ENCODE measurements at regions not wholly inside any gene's neighbourhood (a gene's known extent, or its start where the extent isn't known, plus 50 kb on each side); places are given as distances from the start of the nearest gene placed in this dataset.

DNA sequence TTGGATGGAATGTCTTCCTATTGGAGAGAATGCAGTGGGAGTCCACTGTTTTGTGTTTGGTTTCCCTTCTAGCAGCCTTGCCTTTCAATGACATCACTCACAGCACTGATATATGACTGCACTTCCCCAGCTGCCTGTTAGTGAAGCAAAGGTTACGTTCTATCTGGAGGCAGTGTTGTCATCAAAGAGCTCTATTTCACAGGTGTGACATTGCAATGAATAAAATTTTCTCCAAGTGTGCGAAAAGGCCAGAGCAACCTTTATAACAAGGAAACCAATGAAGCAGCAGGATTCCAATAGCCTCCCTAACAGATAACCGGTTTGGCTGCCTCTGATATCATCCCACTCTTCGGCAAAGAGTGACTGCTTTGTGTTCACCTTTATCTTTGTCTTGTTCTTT, 523.5 kb upstream of the ZNF608 start:
- Mint-ChIP-seq H3K4me3 (ENCODE audit: unreplicated experiment) (no peak overlapping the region), H3K36me3 (ENCODE audit: insufficient read depth, unreplicated experiment) (no peaks in the 10 kb centered on the region), H3K9me3 (ENCODE audit: unreplicated experiment) (peaks cover 11% of the 10 kb centered on the region), H3K27me3 (ENCODE audit: insufficient read depth, unreplicated experiment) (no peaks in the 10 kb centered on the region), H3K27ac (ENCODE audit: unreplicated experiment) (peak overlapping the region; percentile 25), H3K4me1 (ENCODE audit: low read depth, unreplicated experiment) (peaks cover 5% of the 10 kb centered on the region)
- ChIA-PET CTCF (no interaction called here), POLR2A (interaction anchor here (0.6 kb wide), 1 partner anchor 776 kb away, joined by 8 read pairs; no protein-coding TSS in a partner anchor)
- DNase-seq = peak in 1 of 2 experiments; percentile 21
- no TSS peak for BruUV-seq (replicated peaks)
- no peak overlapping the region for H3K4me3 ChIP-seq (ENCODE audit: low read depth, low read length)
- H3K36me3 ChIP-seq (ENCODE audit: control insufficient read depth, insufficient read depth, low read length) = no peaks in the 10 kb centered on the region
- H3K4me1 ChIP-seq = peaks cover 7% of the 10 kb centered on the region
- TF ChIP-seq, protein P1, sequence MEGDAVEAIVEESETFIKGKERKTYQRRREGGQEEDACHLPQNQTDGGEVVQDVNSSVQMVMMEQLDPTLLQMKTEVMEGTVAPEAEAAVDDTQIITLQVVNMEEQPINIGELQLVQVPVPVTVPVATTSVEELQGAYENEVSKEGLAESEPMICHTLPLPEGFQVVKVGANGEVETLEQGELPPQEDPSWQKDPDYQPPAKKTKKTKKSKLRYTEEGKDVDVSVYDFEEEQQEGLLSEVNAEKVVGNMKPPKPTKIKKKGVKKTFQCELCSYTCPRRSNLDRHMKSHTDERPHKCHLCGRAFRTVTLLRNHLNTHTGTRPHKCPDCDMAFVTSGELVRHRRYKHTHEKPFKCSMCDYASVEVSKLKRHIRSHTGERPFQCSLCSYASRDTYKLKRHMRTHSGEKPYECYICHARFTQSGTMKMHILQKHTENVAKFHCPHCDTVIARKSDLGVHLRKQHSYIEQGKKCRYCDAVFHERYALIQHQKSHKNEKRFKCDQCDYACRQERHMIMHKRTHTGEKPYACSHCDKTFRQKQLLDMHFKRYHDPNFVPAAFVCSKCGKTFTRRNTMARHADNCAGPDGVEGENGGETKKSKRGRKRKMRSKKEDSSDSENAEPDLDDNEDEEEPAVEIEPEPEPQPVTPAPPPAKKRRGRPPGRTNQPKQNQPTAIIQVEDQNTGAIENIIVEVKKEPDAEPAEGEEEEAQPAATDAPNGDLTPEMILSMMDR (IDR thresholded peaks at IDR 0.05; ENCODE audit: insufficient read depth in 1 of 2, low read depth in 1 of 2, low read length in 1 of 2, severe bottlenecking in 1 of 2, unreplicated experiment in 1 of 2) = no peak
- intact Hi-C loops (cut with micrococcal nuclease; ENCODE audit: unreplicated experiment) = no loop called here
- H3K9me3 ChIP-seq = no peaks in the 10 kb centered on the region
- no peaks in the 10 kb centered on the region for H3K27me3 ChIP-seq (replicated peaks; ENCODE audit: control insufficient read depth, insufficient read depth, low read length)

DNA sequence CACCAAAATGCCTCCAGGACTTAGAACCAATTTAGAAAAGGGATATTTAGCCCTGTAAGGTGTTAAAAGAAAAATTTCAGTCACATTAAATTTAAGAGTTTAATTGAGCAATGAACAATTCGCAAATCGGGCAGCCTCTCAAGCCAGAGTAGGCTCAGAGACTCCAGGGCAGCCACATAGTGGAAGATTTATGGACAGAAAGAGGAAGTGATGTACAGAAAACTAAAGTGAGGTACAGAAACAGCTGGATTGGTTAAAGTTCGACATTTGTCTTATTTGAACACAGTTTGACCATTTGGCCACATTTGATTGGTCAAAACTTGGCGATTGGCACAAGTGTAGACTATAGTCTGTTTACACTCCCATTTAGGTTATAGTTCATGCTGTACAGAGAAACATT, 525.9 kb upstream of the ZNF608 start:
- intact Hi-C loops (cut with micrococcal nuclease; ENCODE audit: unreplicated experiment) = no loop called here
- DNase-seq = no peak
- H3K4me3 ChIP-seq (ENCODE audit: low read depth, low read length) = no peak overlapping the region
- H3K4me3 Mint-ChIP-seq (ENCODE audit: unreplicated experiment) = no peak overlapping the region
- H3K27ac Mint-ChIP-seq (ENCODE audit: unreplicated experiment) = no peak overlapping the region
- H3K36me3 Mint-ChIP-seq (ENCODE audit: insufficient read depth, unreplicated experiment) = no peaks in the 10 kb centered on the region
- H3K27me3 ChIP-seq (replicated peaks; ENCODE audit: control insufficient read depth, insufficient read depth, low read length) = no peaks in the 10 kb centered on the region
- peaks cover 12% of the 10 kb centered on the region for H3K4me1 Mint-ChIP-seq (ENCODE audit: low read depth, unreplicated experiment)
- H3K9me3 Mint-ChIP-seq (ENCODE audit: unreplicated experiment) = peaks cover 4% of the 10 kb centered on the region
- H3K4me1 ChIP-seq = peaks cover 11% of the 10 kb centered on the region
- CTCF ChIA-PET = no interaction called here
- no peaks in the 10 kb centered on the region for H3K27me3 Mint-ChIP-seq (ENCODE audit: insufficient read depth, unreplicated experiment)
- no peaks in the 10 kb centered on the region for H3K36me3 ChIP-seq (ENCODE audit: control insufficient read depth, insufficient read depth, low read length)
- no TSS peak for BruUV-seq (replicated peaks)
- TF ChIP-seq, protein P1 (IDR thresholded peaks at IDR 0.05; ENCODE audit: insufficient read depth in 1 of 2, low read depth in 1 of 2, low read length in 1 of 2, severe bottlenecking in 1 of 2, unreplicated experiment in 1 of 2) = no peak
- no peaks in the 10 kb centered on the region for H3K9me3 ChIP-seq
- POLR2A ChIA-PET = no interaction called here

DNA sequence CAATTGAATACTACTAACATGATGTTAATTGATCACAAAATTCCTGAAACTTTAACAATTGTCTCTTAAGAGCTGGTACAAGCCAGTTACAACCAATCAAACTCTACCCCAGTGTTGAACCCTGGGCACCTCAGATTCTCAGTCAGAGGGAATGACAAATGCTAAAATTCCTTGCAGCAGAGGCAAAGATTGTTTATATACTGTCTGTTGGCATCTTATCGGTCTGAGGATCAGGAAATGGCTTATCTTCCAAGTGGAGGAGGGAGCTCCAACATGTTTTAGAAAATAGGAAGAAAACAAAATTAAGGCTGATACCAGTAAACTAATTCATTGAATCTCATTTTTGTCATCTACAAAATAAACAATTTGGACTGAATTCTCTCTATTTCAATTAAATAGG, 527.8 kb upstream of the ZNF608 start:
- no peaks in the 10 kb centered on the region for H3K36me3 ChIP-seq (ENCODE audit: control insufficient read depth, insufficient read depth, low read length)
- Mint-ChIP-seq H3K4me3 (ENCODE audit: unreplicated experiment) (no peak overlapping the region), H3K36me3 (ENCODE audit: insufficient read depth, unreplicated experiment) (no peaks in the 10 kb centered on the region), H3K4me1 (ENCODE audit: low read depth, unreplicated experiment) (peaks cover 18% of the 10 kb centered on the region), H3K9me3 (ENCODE audit: unreplicated experiment) (peaks cover 10% of the 10 kb centered on the region), H3K27me3 (ENCODE audit: insufficient read depth, unreplicated experiment) (no peaks in the 10 kb centered on the region), H3K27ac (ENCODE audit: unreplicated experiment) (no peak overlapping the region)
- no peak overlapping the region for H3K4me3 ChIP-seq (ENCODE audit: low read depth, low read length)
- TF ChIP-seq, protein P1 (IDR thresholded peaks at IDR 0.05; ENCODE audit: insufficient read depth in 1 of 2, low read depth in 1 of 2, low read length in 1 of 2, severe bottlenecking in 1 of 2, unreplicated experiment in 1 of 2) = no peak
- BruUV-seq (replicated peaks) = no TSS peak
- no peak for DNase-seq
- CTCF ChIA-PET = no interaction called here
- intact Hi-C loops (cut with micrococcal nuclease; ENCODE audit: unreplicated experiment) = no loop called here
- POLR2A ChIA-PET = no interaction called here
- H3K27me3 ChIP-seq (replicated peaks; ENCODE audit: control insufficient read depth, insufficient read depth, low read length) = no peaks in the 10 kb centered on the region
- H3K4me1 ChIP-seq = peaks cover 20% of the 10 kb centered on the region
- no peaks in the 10 kb centered on the region for H3K9me3 ChIP-seq
